ENCODE measurements at regions not wholly inside any gene's neighbourhood (a gene's known extent, or its start where the extent isn't known, plus 50 kb on each side); places are given as distances from the start of the nearest gene placed in this dataset.

DNA sequence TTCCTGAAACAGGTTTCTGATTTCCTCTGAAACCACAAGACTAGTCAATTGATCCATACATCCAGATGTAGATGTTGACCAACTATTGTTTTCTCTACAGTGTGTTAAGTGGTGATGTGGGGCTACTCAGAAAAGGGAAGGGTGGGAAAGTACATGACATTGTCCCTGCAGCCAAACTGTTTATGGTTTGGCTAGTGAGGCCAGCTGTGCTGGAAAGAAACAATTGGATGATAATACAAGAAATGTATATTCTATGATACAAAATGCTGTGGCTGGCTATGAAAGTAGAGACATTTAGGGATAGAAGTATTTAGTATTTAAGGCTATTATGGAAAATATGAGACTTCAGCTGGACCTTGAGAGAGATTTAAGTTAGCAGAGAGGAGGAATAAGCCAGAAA, 244.5 kb downstream of the ADGRL2 start:
- ChIA-PET RAD21 (ENCODE audit: unreplicated experiment) (interaction anchor here (1.2 kb wide), 1 partner anchor 46 kb away, joined by 3 read pairs; no protein-coding TSS in a partner anchor), POLR2A (no interaction called here), CTCF (no interaction called here), SMC1A (ENCODE audit: uncharacterized antibody, unreplicated experiment) (no interaction called here)
- H3K9me3 ChIP-seq (replicated peaks; ENCODE audit: control insufficient read depth, insufficient read depth, low read length), result no peaks in the 10 kb centered on the region
- FAIRE-seq (no peak), DNase-seq (ENCODE audit: low read depth, low spot score) (no peak), ATAC-seq (no peak)
- no peaks in the 10 kb centered on the region for H3K36me3 ChIP-seq (ENCODE audit: control insufficient read depth in 2 of 2, insufficient read depth in 2 of 2, low read length in 1 of 2)
- H2AFZ ChIP-seq (ENCODE audit: control insufficient read depth, low read depth, low read length), result no peak overlapping the region
- H3K79me2 ChIP-seq (ENCODE audit: control insufficient read depth, insufficient read depth, low read length), result no peaks in the 10 kb centered on the region
- no peaks in the 10 kb centered on the region for H3K27me3 ChIP-seq (replicated peaks in 1 of 2; ENCODE audit: control insufficient read depth in 2 of 2, insufficient read depth in 2 of 2, low read length in 1 of 2)
- H3K4me2 ChIP-seq (ENCODE audit: control insufficient read depth, insufficient read depth), result no peak overlapping the region
- in situ Hi-C loops (cut with MboI) (no loop called here), intact Hi-C loops (cut with micrococcal nuclease; ENCODE audit: unreplicated experiment) (no loop called here)
- no peak overlapping the region for H3K27ac ChIP-seq (ENCODE audit: control insufficient read depth, insufficient read depth)
- no peaks in the 10 kb centered on the region for H4K20me1 ChIP-seq (ENCODE audit: control insufficient read depth, insufficient read depth)
- no peak overlapping the region for H3K9ac ChIP-seq (ENCODE audit: control insufficient read depth, insufficient read depth, low read length)
- H3K4me3 ChIP-seq, result no peak overlapping the region
- TF ChIP-seq NBN (IDR thresholded peaks at IDR 0.05), result no peak
- TF ChIP-seq EED (IDR thresholded peaks at IDR 0.05; ENCODE audit: low read depth), result no peak
- TF ChIP-seq RFX5 (IDR thresholded peaks at IDR 0.05; ENCODE audit: low read depth, low read length), result no peak
- no peak for TF ChIP-seq SKIL (IDR thresholded peaks at IDR 0.05; ENCODE audit: low read depth, poor library complexity, severe bottlenecking)
- no peak for TF ChIP-seq MTA2 (IDR thresholded peaks at IDR 0.05; ENCODE audit: low read depth)
- TF ChIP-seq ELK1 (IDR thresholded peaks at IDR 0.05; ENCODE audit: low read depth, low read length), result no peak
- TF ChIP-seq FOS (IDR thresholded peaks at IDR 0.05; ENCODE audit: borderline replicate concordance, extremely low read depth, insufficient read length), result no peak
- BruUV-seq (replicated peaks), result no TSS peak
- no peaks in the 10 kb centered on the region for H3K4me1 ChIP-seq (ENCODE audit: control insufficient read depth, insufficient read depth, low read length)
